ENCODE measurements at regions not wholly inside any gene's neighbourhood (a gene's known extent, or its start where the extent isn't known, plus 50 kb on each side); places are given as distances from the start of the nearest gene placed in this dataset.

GRCh38 chr6:10201606-10202510 lies 213.0 kb downstream of the TFAP2A start:
- TF ChIP-seq, protein P1, sequence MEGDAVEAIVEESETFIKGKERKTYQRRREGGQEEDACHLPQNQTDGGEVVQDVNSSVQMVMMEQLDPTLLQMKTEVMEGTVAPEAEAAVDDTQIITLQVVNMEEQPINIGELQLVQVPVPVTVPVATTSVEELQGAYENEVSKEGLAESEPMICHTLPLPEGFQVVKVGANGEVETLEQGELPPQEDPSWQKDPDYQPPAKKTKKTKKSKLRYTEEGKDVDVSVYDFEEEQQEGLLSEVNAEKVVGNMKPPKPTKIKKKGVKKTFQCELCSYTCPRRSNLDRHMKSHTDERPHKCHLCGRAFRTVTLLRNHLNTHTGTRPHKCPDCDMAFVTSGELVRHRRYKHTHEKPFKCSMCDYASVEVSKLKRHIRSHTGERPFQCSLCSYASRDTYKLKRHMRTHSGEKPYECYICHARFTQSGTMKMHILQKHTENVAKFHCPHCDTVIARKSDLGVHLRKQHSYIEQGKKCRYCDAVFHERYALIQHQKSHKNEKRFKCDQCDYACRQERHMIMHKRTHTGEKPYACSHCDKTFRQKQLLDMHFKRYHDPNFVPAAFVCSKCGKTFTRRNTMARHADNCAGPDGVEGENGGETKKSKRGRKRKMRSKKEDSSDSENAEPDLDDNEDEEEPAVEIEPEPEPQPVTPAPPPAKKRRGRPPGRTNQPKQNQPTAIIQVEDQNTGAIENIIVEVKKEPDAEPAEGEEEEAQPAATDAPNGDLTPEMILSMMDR (IDR thresholded peaks at IDR 0.05), result no peak
- Mint-ChIP-seq H3K4me3 (no peak overlapping the region), H3K27ac (no peak overlapping the region), H3K4me1 (no peaks in the 10 kb centered on the region), H3K27me3 (ENCODE audit: low read depth in 2 of 2) (peaks cover 0 to 2% of the 10 kb centered on the region in 2 donors), H3K36me3 (no peaks in the 10 kb centered on the region), H3K9me3 (peaks cover 8 to 10% of the 10 kb centered on the region in 2 donors)
- WGBS (ENCODE audit: insufficient coverage), result 90% methylated on average over 7 of the region's 8 CpGs
- ATAC-seq (no peak), DNase-seq (no peak)
- Histone ChIP-seq H3K36me3 (ENCODE audit: control insufficient read depth, insufficient read depth, low read length) (no peaks in the 10 kb centered on the region), H3K4me1 (ENCODE audit: control insufficient read depth, insufficient read depth, low read length) (no peaks in the 10 kb centered on the region), H3K27me3 (ENCODE audit: control insufficient read depth, insufficient read depth, low read length) (no peaks in the 10 kb centered on the region), H3K27ac (ENCODE audit: low read length) (no peak overlapping the region), H3K9me3 (ENCODE audit: control insufficient read depth, insufficient read depth, low read length) (peaks cover 3% of the 10 kb centered on the region), H3K4me3 (ENCODE audit: low read length) (no peak overlapping the region)
- intact Hi-C loops (cut with micrococcal nuclease), result no loop called here

- H3K4me1 Mint-ChIP-seq, result no peaks in the 10 kb centered on the region
- no peaks in the 10 kb centered on the region for H3K4me1 ChIP-seq (ENCODE audit: control insufficient read depth, insufficient read depth, low read length)
- peaks cover 0 to 2% of the 10 kb centered on the region in 2 donors for H3K27me3 Mint-ChIP-seq (ENCODE audit: low read depth in 2 of 2)
- TF ChIP-seq, protein P1 (IDR thresholded peaks at IDR 0.05), result no peak
- H3K4me3 ChIP-seq (ENCODE audit: low read length), result no peak overlapping the region
- no peaks in the 10 kb centered on the region for H3K27me3 ChIP-seq (ENCODE audit: control insufficient read depth, insufficient read depth, low read length)
- no peak overlapping the region for H3K27ac Mint-ChIP-seq
- no peak for DNase-seq
- no peak for ATAC-seq
- no peaks in the 10 kb centered on the region for H3K36me3 Mint-ChIP-seq
- WGBS (ENCODE audit: insufficient coverage), result 83% methylated on average over 5 of the region's 5 CpGs
- peaks cover 5 to 7% of the 10 kb centered on the region in 2 donors for H3K9me3 Mint-ChIP-seq
- H3K9me3 ChIP-seq (ENCODE audit: control insufficient read depth, insufficient read depth, low read length), result no peaks in the 10 kb centered on the region
- intact Hi-C loops (cut with micrococcal nuclease), result no loop called here
- no peak overlapping the region for H3K4me3 Mint-ChIP-seq
- no peaks in the 10 kb centered on the region for H3K36me3 ChIP-seq (ENCODE audit: control insufficient read depth, insufficient read depth, low read length)
- no peak overlapping the region for H3K27ac ChIP-seq (ENCODE audit: low read length)
Observed at GRCh38 chr6:10196090-10196489, 218.8 kb downstream of the TFAP2A start.

GRCh38 chr6:10194816-10195672 lies 219.8 kb downstream of the TFAP2A start:
- DNase-seq (no peak), ATAC-seq (no peak)
- peaks cover 0 to 5% of the 10 kb centered on the region in 2 donors for H3K9me3 Mint-ChIP-seq
- H3K4me1 Mint-ChIP-seq, result no peaks in the 10 kb centered on the region
- H3K27ac Mint-ChIP-seq, result no peak overlapping the region
- no peaks in the 10 kb centered on the region for H3K36me3 ChIP-seq (ENCODE audit: control insufficient read depth, insufficient read depth, low read length)
- H3K36me3 Mint-ChIP-seq, result no peaks in the 10 kb centered on the region
- H3K4me1 ChIP-seq (ENCODE audit: control insufficient read depth, insufficient read depth, low read length), result no peaks in the 10 kb centered on the region
- H3K27me3 Mint-ChIP-seq (ENCODE audit: low read depth in 2 of 2), result no peaks in the 10 kb centered on the region
- 97% methylated on average over 5 of the region's 5 CpGs for WGBS (ENCODE audit: insufficient coverage)
- intact Hi-C loops (cut with micrococcal nuclease), result no loop called here
- no peak overlapping the region for H3K4me3 Mint-ChIP-seq
- H3K27me3 ChIP-seq (ENCODE audit: control insufficient read depth, insufficient read depth, low read length), result no peaks in the 10 kb centered on the region
- H3K4me3 ChIP-seq (ENCODE audit: low read length), result no peak overlapping the region
- no peak overlapping the region for H3K27ac ChIP-seq (ENCODE audit: low read length)
- H3K9me3 ChIP-seq (ENCODE audit: control insufficient read depth, insufficient read depth, low read length), result peaks cover 3% of the 10 kb centered on the region
- TF ChIP-seq, protein P1 (IDR thresholded peaks at IDR 0.05), result no peak

All from natural killer cell (primary cell).